Right lobe of liver (tissue), 6 donors: ENCODE measurements at regions not wholly inside any gene's neighbourhood (a gene's known extent, or its start where the extent isn't known, plus 50 kb on each side); places are given as distances from the start of the nearest gene placed in this dataset.

Experiments used
- ATAC-seq, 4 donors: fragments of 200-7000 bp; cut with Tn5 transposase; one replicate each; pipeline ENCODE4 v1.9.1; 2020; ENCODE audit warnings: mild to moderate bottlenecking in 4 of 4, moderate library complexity in 4 of 4
- DNase-seq, 3 donors: peaks; one replicate each; pipeline ENCODE4 v3.0.0-alpha.2; 2020
- H3K27ac ChIP-seq, 3 donors: fragments of 200-600 bp; one replicate each; pipeline ENCODE4 v1.8.0; 2022
- H3K27me3 ChIP-seq, 2 donors: fragments of 200-600 bp; one replicate each; pipeline ENCODE4 v1.8.0; 2022
- H3K36me3 ChIP-seq, 4 donors: fragments of 200-600 bp; sonication (generic) in 1 of 4; one replicate each; pipeline versions ENCODE4 v1.5.1 to v1.8.0; 2017 to 2022; ENCODE audit warnings: control low read depth in 1 of 4
- H3K4me1 ChIP-seq, 4 donors: fragments of 200-600 bp; sonication (generic) in 1 of 4; one replicate each; pipeline versions ENCODE4 v1.5.1 to v1.8.0; 2017 to 2022; ENCODE audit warnings: control low read depth in 1 of 4
- H3K4me3 ChIP-seq, 3 donors: fragments of 200-600 bp; one replicate each; pipeline ENCODE4 v1.8.0; 2022
- H3K9me3 ChIP-seq, 4 donors: fragments of 200-600 bp; sonication (generic) in 1 of 4; one replicate each; pipeline versions ENCODE4 v1.5.1 to v1.8.0; 2017 to 2022; ENCODE audit warnings: control low read depth in 1 of 4
- CTCF ChIP-seq, 4 donors: fragments of 200-600 bp in 3 of 4; fragments of 450-650 bp in 1 of 4; IDR thresholded peaks; one replicate each; pipeline versions ENCODE4 v1.5.1 to v1.8.0; 2016 to 2022; ENCODE audit warnings: antibody characterized with exemption in 4 of 4, mild to moderate bottlenecking in 2 of 4
- POLR2A ChIP-seq: fragments of 450-650 bp; IDR thresholded peaks from one replicate; pipeline ENCODE4 v1.6.1; 2017; ENCODE audit warnings: antibody characterized with exemption, mild to moderate bottlenecking
- WGBS: methylation state at CpG from one replicate; pipeline ENCODE4 v1.1.6; 2018; ENCODE audit warnings: low coverage, low lambda C conversion rate; ENCODE audit not compliant: insufficient coverage; ENCODE audit errors: missing lambda C conversion rate; 5-methylcytosine and 5-hydroxymethylcytosine counted together
- intact Hi-C, 2 donors: fragments of 100-400 bp; cut with DNase I; formaldehyde crosslinking; loops; one replicate each; pipeline versions ENCODE4 v1.11.2 to v1.14.1; 2022
- donor health status: DM: no; HTN: yes; CAD: no.
- donor health status: DM: no; HTN: no; CAD: no.
- donor health status: DM: no; HTN: no; CAD: no.
- donor health status: DM: no; HTN: yes; CAD: no.
- donor health status: DM: no; HTN: yes; CAD: no.

GRCh38 chr2:164178835-164179465 lies 442.3 kb downstream of the GRB14 start:
- TF ChIP-seq POLR2A (no peak), CTCF (IDR thresholded peaks at IDR 0.05) (no peak)
- DNase-seq, result no peak
- no peak for ATAC-seq
- no peaks in the 10 kb centered on the region for H3K9me3 ChIP-seq
- H3K27me3 ChIP-seq, result no peaks in the 10 kb centered on the region
- WGBS, result 38% methylated on average over 3 of the region's 3 CpGs
- H3K4me1 ChIP-seq, result no peaks in the 10 kb centered on the region
- H3K4me3 ChIP-seq, result no peak overlapping the region
- H3K27ac ChIP-seq, result no peak overlapping the region
- intact Hi-C loops, result no loop called here
- H3K36me3 ChIP-seq, result no peaks in the 10 kb centered on the region

- Histone ChIP-seq H3K4me3 (no peak overlapping the region), H3K36me3 (no peaks in the 10 kb centered on the region), H3K27me3 (no peaks in the 10 kb centered on the region), H3K9me3 (no peaks in the 10 kb centered on the region), H3K4me1 (no peaks in the 10 kb centered on the region), H3K27ac (no peak overlapping the region)
- ATAC-seq (no peak), DNase-seq (no peak)
- TF ChIP-seq CTCF (IDR thresholded peaks at IDR 0.05), result no peak
- TF ChIP-seq POLR2A, result no peak
- intact Hi-C loops, result no loop called here
- WGBS, result 87% methylated on average over 8 of the region's 8 CpGs
Measured at GRCh38 chr2:164164602-164165001, 428.8 kb upstream of the FIGN start.

GRCh38 chr2:164155558-164155957 lies 419.8 kb upstream of the FIGN start:
- intact Hi-C loops, result no loop called here
- Histone ChIP-seq H3K4me3 (no peak overlapping the region), H3K27me3 (no peaks in the 10 kb centered on the region), H3K9me3 (no peaks in the 10 kb centered on the region), H3K27ac (no peak overlapping the region), H3K36me3 (no peaks in the 10 kb centered on the region), H3K4me1 (no peaks in the 10 kb centered on the region)
- ATAC-seq (no peak), DNase-seq (no peak)
- TF ChIP-seq POLR2A, result no peak
- TF ChIP-seq CTCF (IDR thresholded peaks at IDR 0.05), result no peak

- intact Hi-C loops, result no loop called here
- Histone ChIP-seq H3K27me3 (no peaks in the 10 kb centered on the region), H3K9me3 (no peaks in the 10 kb centered on the region), H3K27ac (no peak overlapping the region), H3K4me1 (no peaks in the 10 kb centered on the region), H3K36me3 (no peaks in the 10 kb centered on the region), H3K4me3 (no peak overlapping the region)
- WGBS, result 24% methylated on average over 5 of the region's 5 CpGs
- ATAC-seq, result no peak
- TF ChIP-seq POLR2A (no peak), CTCF (IDR thresholded peaks at IDR 0.05) (no peak)
- DNase-seq, result no peak
Measured at GRCh38 chr2:164151522-164151921, 415.7 kb upstream of the FIGN start.

DNA sequence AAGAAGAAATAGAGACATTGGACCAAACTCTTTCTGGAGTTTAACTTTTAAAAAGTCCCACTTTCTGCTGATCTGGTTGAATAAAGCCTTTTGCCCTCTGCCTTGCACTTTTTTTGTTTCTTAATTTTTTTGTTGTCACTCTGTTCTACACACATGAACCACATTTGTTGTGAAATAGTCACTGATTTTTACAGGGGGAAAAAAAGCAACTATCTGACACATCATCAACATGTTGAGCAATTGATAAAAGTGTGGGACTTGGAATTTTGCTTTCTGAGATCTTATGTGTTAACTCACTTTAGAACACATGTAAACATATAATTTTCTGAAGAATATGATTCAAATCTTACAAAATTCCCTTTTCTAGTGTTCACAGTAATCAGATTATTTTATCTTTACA lies 414.8 kb upstream of the FIGN start:
- H3K9me3 ChIP-seq, result no peaks in the 10 kb centered on the region
- DNase-seq, result no peak
- TF ChIP-seq POLR2A (no peak), CTCF (IDR thresholded peaks at IDR 0.05) (no peak)
- H3K27me3 ChIP-seq, result no peaks in the 10 kb centered on the region
- no peaks in the 10 kb centered on the region for H3K36me3 ChIP-seq
- ATAC-seq, result no peak
- intact Hi-C loops, result no loop called here
- no peaks in the 10 kb centered on the region for H3K4me1 ChIP-seq
- no peak overlapping the region for H3K27ac ChIP-seq
- H3K4me3 ChIP-seq, result no peak overlapping the region
